HG02610 (cell line): ENCODE measurements at regions not wholly inside any gene's neighbourhood (a gene's known extent, or its start where the extent isn't known, plus 50 kb on each side); places are given as distances from the start of the nearest gene placed in this dataset.
"Not testable (repeated sequence)": the region's sequence is repeated elsewhere in the genome, so short reads cannot be mapped to it uniquely, and the experiment has no call there.

Experiments
- ATAC-seq: cut with Tn5 transposase; IDR thresholded peaks from one replicate; pipeline ENCODE4 v1.9.1; 2021; ENCODE audit warnings: mild to moderate bottlenecking, moderate library complexity; ENCODE audit not compliant: unreplicated experiment

DNA sequence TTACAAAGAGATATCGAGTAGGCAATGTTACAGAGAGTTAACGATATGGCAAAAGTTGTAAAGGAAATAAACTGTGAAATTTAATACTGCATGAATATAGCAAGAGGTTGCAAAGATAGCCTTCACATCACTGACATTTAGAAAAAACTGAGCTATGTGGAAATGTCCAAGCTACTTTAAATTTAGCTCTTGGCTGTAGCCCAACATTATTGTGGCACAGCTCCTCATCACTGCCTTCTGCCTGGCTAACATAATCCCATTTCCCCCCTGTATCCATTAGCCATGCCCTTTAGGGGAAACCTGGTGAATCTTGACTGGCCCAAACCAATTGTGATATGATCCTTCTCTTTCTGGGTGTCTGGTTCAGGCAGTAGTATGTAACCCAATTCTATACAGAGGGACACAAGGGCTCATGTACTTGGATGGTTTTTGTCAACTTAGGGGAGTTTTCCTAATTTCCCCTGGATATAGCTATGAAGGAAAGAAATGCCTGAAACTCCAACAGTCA, 115.4 kb downstream of the PFDN4 start:
- ATAC-seq, result no peak

DNA sequence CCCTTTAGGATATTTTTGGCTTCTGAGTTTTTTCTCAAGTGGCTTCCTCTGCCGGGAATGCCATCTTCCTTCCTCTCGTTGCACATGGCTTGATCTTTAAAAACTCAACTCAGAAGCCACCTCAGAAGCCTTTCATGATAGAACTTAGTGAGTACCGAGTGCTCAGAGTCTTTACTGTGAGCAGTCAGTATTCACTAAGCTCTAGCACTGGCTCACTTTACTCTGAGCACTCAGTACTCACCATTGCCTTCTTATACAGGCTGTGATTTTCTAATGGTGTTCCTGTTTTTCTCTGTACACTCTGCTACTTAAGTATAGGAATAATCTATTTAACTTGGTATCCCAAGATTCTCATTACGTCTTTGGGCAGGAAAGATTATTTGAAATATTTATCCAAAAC, 116.2 kb downstream of the PFDN4 start:
- no peak for ATAC-seq

DNA sequence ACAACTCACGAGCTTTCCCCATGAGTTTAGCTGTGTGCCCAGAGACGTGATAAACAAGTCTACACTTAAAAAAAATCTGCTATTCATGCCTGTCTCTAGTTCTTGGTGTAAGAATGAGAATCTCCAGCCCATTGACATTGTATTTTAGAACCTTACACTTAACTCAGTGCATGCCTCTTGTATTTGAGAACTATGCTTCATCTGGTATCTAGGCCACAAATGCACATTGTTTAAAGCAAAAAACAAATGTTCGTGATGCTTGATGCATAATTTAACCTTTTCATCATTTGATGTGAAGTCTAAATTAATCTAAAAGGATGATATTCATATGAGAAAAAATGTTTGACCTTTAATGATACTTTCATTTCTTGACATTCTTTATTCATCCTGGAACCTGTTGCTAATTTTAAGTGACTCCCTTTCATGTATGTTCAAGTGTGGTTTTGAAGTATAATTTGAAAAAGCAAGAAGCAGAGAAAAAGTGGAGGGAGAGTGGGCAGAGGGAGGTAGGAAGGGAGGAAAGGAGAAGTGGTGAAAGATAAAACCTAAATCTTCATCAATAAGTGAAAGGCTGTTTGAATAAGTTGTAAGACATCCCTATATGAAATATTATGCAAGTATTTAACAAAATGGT, 116.9 kb downstream of the PFDN4 start:
- ATAC-seq, result no peak

DNA sequence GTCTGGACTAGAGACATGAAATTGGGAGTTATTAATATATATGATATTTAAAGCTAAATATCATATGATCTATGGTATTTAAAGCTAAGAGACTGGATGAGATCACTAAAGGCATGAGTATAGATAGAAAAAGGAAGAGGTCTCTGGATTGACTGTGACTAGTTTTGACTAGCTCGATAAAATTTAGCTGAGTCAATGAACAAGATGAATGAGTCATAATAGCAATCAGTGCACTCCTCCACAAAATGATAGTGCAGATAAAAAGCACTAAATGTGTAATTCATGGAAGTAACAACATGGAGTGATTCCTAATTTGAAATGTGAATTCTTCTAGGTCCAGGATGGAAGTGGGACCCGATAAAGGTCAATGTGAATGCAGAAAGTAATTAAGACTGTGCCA, 127.4 kb downstream of the PFDN4 start:
- no peak for ATAC-seq

DNA sequence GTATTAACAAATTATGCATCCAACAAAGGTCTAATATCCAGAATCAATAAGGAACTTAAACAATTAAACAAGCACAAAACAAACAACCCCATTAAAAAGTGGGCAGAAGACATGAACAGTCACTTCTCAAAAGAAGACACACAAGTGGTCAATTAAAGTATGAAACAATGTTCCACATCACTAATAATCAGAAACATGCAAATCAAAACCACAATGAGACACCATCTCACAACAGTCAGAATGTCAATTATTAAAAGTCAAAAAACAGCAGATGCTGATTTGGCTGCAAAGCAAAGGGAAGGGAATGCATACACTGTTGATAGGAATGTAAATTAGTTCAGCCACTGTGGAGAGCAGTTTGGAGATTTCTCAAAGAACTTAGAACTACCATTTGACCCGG, 129.3 kb downstream of the PFDN4 start:
- ATAC-seq, result no peak

DNA sequence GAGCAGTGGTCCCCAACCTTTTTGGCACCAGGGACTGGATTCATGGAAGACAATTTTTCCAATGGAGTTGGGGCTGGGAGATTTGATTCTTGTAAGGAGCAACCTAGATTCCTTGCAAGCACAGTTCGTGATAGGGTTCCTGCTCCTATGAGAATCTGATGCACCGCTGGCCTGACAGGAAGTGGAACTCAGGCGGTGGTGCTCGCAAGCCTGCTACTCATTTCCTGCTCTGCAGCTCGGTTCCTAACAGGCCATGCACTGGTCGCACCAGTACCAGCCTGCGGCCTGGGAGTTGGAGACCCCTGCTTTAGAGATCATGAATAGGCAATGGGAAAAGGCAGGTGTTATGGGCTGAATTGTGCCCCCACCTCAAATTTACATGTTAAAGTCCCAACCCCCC, 131.2 kb downstream of the PFDN4 start:
- ATAC-seq, result no peak

DNA sequence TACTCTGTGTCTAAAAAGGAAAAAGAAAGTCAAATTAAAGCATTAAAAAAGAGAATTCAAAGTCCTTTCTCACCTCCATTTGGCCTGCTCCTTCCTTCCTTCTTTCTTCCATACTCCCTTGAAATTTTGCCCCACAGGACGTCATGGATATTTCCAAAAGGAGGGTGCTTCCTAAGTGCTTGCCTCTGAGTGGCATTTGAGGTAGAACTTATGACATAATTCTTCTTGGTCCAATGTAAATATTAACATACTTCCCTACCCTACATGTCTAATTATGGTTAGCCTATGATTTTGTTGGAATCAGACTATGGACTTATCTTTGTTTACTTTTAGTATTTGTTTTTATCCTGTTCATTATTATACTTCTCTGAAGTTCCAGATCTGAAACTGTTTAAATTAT, 132.3 kb downstream of the PFDN4 start:
- no peak for ATAC-seq

DNA sequence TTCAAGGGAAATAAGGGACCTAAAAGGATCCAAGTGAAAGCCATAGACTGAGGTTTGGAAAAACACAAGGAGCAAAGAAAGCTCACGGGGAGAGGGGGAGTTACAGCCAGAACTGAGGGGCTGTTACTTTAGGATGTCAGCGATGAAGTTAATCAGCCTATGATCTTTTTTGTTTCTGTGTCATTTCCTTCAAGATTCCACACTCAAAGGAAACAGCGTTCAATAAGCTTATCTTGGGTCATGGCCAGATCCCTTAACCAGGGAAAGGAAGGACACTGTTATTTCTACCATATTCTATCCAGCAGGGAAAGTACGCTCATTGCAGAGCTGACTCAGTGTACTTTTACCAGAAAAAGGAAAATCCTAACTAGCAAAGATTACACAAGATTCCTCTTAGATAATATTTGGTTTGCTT, 132.8 kb downstream of the PFDN4 start:
- ATAC-seq, result no peak

DNA sequence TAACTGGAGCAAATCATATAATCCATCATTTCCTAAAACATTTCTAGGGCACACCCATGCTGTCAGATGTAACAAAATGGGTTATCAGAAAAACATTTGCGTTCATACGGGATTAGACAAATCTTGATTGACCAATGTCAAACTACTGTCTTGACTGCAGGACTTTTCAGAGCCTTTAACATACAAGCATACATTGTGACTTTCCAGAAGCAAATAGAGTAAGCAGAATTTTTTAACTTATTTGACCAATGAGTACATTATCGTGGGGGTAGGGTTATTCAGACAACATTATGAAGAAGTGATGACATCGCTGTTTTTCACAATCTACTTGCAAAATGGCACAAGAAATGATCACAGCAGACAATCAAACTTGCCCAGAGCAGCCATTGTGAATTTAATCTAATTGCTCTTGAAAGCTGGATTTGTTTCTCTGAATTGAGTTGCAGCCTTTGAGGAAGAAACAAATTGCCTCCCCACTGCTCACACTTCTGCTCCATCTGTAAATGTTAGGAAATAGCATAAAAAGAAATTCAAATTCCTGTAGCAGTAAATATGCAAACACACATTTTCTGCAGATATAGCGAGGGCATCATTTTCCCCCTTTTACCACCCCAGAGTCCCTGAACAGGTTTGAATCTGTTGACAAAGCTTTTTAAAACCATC, 133.0 kb upstream of the DOK5 start:
- no peak for ATAC-seq

DNA sequence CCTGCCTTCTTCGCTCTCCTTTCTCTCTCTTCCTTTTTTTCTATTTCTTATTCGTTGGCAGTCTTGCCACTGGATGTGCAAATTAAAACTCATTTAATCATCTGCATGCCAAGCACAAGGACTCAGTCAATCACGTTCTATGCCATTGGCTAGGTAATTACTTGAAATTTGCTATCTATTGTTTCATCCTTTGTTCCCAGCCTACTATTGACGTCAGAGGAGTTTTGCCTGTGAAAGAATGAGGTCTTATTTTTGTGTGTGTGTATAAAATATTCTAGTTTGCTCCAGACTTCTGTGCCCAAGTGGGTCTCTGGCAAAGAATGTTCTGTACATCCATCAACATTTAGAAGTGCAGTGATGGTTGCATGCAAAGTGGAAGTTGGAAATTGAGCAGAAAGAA, 132.3 kb upstream of the DOK5 start:
- no peak for ATAC-seq

DNA sequence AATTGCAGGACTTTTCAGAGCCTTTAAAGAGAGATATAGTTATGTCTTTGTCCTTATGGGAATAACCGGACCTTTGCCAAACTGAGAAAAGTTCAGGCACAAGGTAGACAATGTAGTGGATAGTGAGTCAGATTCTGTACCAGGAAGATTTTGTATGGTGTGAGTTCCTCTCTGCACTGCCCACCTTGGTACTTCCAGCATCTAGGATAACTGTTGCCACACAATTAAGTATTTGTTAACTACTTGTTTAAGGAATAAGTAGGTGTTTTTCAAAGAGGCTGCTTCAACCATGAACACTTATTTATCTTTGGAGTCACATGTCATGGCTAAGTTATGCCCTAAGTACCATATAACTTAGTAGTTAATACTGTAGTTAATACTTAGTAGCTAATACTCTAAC, 131.8 kb upstream of the DOK5 start:
- ATAC-seq, result no peak

DNA sequence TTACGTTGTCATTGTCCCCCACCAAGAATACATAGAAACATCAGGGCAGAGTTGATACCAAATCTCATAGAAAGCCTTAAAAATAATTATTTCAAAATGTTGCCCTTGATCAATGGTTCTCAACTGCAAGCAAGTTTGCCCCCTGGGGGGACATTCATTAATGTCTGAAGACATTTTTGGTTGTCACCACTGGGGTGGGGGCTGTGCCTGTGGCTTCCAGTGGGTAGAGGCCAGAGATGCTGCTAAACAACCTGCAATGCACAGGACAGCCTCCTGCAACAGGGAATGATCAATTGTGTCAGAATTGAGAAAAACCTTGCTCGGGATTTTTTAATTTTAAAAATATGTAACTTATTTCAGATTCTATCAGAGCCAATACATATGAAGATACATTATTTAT, 130.6 kb upstream of the DOK5 start:
- ATAC-seq, result no peak

DNA sequence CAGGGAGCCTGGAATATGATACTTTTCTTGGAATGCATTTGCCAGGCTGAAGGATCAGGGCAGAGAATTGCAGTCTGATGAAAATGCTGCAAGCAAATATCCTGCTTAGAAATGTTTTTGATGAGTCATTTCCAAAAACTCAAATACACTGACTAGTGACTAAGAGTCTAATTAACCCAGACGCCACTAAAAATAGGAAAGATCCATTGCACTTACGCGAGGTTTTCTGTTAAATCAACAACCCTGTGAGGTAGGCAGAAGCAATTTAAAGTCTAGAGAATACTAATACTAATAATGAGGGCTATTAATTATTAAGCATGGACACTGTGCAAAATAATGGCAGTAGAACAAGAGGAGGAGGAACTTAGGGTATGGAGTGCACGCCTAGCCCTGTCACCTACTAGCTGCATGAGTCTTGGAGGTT, 130.1 kb upstream of the DOK5 start:
- ATAC-seq, result no peak

DNA sequence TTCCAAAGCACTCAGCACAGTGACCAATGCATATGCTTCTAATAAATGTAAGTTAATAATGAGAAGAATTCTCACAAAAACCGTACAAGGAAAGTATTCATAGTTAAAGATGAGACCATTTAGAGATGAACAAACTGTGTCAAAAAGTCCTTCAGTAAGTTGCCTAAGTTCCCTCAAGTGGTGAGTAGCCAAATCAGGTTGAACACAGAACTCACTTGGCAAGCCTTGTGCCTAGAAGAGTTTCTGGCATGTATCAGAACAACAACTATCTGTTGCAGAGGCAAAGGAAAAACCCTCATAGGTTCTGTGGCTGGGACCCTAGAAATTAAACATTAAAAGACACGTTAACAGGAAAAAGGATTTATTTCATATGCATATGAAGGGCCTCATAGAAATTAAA, 129.6 kb upstream of the DOK5 start:
- ATAC-seq, result no peak

DNA sequence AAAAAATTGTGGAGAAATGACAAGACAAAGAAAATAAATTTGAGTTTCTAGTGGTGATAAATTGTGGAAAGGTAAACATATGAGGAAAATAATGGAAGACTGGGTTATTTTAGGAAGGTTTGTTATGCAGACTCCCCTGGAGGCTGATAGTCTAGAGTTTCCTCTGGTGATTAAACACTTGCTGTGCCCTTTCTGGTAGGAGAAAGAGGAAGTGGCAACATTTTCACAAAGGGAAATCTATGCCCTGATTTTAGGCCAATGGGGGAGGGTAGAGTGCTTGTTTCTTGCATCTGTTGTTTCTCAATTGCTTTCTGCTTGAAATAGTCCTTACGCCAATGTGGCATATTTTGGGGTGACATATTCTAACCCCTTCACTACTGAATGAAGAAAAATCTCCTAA, 129.1 kb upstream of the DOK5 start:
- ATAC-seq, result no peak

DNA sequence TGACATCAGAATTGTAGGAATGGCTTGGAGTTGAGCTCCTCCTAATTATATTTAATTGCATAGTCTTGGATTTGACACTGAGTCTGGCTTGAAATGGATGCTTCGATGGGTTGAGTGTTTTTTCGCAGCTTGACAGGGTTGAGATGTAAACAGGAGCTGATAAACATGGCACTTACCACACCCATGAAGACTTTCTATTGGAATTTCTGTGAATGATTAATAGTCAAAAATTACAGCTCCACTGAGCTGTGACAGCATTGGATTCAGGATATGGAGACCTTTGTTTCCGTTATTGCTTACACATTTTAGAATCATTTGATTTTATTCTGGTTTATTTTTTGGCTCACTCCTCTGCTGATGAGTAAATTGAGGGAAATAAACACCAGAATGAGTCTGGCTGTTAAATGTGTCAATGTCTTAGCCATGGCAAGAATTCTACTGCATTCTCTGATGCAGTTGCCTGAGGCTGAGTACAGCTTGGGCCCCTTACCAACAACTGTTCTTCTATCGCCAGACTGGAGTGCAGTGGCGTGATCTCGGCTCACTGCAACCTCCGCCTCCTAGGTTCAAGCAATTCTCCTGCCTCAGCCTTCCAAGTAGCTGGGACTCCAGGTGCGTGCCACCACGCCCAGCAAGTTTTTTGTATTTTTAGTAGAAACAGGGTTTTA, 128.1 kb upstream of the DOK5 start:
- no peak for ATAC-seq

DNA sequence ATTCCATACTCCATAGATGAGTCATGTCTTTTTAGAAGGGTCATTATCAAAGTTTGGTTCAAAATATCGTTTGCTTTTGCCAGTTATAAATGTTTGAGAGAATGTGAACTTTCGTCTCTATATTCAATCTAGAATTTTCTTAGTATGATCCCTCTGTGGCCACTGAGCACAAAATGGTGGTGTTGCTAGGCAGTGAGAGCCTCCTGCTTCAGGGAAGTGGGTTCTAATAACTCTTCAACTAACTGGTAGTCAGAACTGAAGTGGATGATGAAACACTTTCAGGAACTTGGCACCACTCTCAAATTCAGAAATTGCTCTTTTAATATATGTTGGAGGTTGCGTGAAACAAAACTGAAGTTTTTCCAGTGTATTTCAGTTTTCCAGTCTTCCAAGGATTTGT, 125.0 kb upstream of the DOK5 start:
- ATAC-seq, result no peak

DNA sequence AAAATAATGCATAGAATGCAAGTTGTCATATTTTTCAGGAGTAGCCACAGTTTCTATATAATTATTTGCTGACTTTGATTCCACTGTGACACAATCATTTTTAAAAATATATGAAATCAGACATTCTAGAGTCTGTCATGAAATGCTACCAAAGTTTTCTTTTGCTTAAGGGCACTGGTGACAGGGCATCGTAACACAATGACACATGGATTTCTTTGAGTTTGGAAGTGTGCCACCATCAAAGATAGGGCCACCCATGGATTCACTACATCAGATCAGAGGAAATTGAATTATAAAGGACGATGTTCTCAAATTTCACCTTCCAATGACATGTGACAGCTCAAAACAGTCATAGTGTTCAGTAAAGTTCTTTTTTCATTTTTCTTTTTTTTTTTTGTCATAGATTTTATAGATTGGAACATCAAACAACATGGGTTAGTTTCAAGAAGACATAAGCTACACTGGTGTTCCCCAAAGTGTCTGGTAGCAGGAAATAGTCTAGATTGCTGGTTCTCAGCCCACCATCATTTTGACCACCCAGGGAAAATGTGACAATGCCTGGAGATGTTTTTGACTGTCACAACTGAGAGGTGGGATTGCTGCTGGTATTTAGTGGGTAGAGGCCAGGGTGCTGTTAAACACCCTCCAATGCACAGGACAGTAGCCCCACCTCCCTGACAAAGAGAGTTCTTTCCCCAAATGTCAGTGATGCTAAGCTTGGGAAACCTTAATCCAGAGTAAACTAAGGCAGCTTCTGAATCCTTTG, 123.8 kb upstream of the DOK5 start:
- ATAC-seq, result no peak

DNA sequence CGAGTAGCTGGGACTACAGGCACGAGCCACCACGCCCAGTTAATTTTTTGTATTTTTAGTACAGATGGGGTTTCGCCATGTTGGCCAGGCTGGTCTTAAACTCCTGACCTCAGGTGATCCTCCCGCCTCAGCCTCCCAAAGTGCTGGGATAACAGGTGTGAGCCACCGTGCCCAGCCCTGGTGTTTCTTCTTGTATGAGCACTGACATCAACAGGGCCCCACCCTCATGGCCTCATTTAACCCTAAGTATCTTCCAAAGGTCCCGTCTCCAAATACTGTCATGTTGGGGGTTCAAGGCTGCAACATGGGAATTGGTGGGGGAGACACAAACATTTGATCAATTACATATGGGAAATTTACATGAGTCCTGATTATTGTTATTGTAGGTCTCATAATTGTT, 122.9 kb upstream of the DOK5 start:
- ATAC-seq, result not testable (repeated sequence)

DNA sequence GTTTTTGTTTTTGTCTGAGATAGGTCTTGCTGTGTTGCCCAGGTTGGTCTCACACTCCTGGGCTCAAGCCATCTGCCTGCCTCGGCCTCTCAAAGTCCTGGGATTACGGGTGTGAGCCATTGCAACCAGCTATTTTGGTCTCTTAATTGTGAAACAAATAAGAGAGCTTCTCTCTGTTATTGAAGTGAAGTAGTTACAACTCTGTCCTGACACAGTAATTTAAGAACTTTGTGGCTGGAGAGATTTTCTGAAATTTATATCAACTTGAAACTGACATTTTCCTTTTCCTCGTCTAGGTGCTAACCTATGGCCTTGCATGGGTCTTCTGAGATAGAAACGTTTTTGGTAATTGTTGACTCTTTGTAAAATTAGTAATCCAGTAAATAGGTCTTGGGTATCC, 122.1 kb upstream of the DOK5 start:
- ATAC-seq, result no peak

DNA sequence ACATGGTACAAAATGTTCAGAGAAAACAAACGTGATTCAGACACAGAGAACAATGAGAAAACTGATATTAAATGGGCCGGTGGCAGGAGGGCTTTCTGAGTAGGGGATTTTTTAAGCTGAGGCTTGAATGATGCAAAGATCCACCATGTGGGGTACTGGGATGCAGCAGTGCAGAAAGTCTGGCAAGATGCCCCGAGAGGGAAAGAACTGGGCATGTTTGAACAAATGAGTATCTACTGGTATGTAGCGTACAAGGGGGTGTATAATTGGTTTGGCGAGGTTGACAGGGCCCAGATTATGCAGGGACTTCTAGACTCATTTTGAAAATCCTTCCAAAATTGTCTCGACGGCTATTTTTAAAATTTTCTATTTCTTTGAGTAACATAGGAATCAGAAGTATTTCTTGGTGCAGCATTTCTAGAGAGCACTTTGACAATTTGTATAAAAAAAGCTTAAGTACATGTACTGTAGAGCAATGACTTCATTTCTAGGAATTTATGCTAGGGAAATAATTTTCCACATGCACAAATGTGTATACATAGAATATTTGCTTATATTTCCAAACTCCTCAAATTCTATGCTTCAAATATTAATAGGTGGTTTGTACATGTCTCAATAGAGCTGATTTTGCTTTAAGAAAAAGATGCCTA, 119.6 kb upstream of the DOK5 start:
- no peak for ATAC-seq
